Breast epithelium (tissue), 4 donors: ENCODE measurements at regions not wholly inside any gene's neighbourhood (a gene's known extent, or its start where the extent isn't known, plus 50 kb on each side); places are given as distances from the start of the nearest gene placed in this dataset.

ENCODE experiments used
- DNase-seq, 2 donors: peaks; one replicate each; pipeline ENCODE4 v3.0.0-alpha.2; 2019; ENCODE audit warnings: low spot score in 2 of 2
- H3K27ac ChIP-seq, 2 donors: fragments of 200-600 bp; sonication (generic) in 1 of 2; one replicate each; pipeline ENCODE4 v1.5.1; 2016 to 2019; ENCODE audit warnings: mild to moderate bottlenecking in 1 of 2
- H3K27me3 ChIP-seq, 2 donors: fragments of 200-600 bp; sonication (generic) in 1 of 2; one replicate each; pipeline versions ENCODE4 v1.5.1 to v1.6.0; 2017 to 2019; ENCODE audit warnings: control low read depth in 1 of 2, mild to moderate bottlenecking in 1 of 2
- H3K36me3 ChIP-seq: fragments of 200-600 bp; one replicate; pipeline ENCODE4 v1.5.1; 2019
- H3K4me1 ChIP-seq, 2 donors: fragments of 200-600 bp; sonication (generic); one replicate each; pipeline ENCODE4 v1.5.1; 2016 to 2019; ENCODE audit warnings: control low read depth in 1 of 2
- H3K4me3 ChIP-seq, 3 donors: fragments of 200-600 bp; sonication (generic); 1 replicate in 2 of 3; 2 replicates in 1 of 3; pipeline ENCODE4 v1.5.1; 2016 to 2019; ENCODE audit warnings: mild to moderate bottlenecking in 3 of 3, moderate library complexity in 2 of 3
- H3K9me3 ChIP-seq, 2 donors: fragments of 200-600 bp; sonication (generic) in 1 of 2; one replicate each; pipeline ENCODE4 v1.5.1; 2016 to 2019; ENCODE audit warnings: control low read depth in 1 of 2
- POLR2A ChIP-seq: fragments of 450-650 bp; IDR thresholded peaks from one replicate; pipeline ENCODE4 v1.6.1; 2016; ENCODE audit warnings: antibody characterized with exemption, mild to moderate bottlenecking, moderate library complexity
- POLR2AphosphoS5 ChIP-seq, 3 donors: sonication (generic); formaldehyde crosslinking; IDR thresholded peaks; one replicate each; pipeline ENCODE4 v1.6.1; 2017; ENCODE audit warnings: antibody characterized with exemption in 3 of 3
- intact Hi-C: fragments of 100-400 bp; cut with DNase I; formaldehyde crosslinking; loops from one replicate; pipeline ENCODE4 v1.15.1; 2023; ENCODE audit warnings: low total_unique reads
- TF ChIP-seq, protein P1 (sequence below), 3 donors: fragments of 450-650 bp; IDR thresholded peaks; one replicate each; pipeline ENCODE4 v1.5.1; 2016 to 2017; ENCODE audit warnings: antibody characterized with exemption in 3 of 3, mild to moderate bottlenecking in 3 of 3, moderate library complexity in 3 of 3

DNA sequence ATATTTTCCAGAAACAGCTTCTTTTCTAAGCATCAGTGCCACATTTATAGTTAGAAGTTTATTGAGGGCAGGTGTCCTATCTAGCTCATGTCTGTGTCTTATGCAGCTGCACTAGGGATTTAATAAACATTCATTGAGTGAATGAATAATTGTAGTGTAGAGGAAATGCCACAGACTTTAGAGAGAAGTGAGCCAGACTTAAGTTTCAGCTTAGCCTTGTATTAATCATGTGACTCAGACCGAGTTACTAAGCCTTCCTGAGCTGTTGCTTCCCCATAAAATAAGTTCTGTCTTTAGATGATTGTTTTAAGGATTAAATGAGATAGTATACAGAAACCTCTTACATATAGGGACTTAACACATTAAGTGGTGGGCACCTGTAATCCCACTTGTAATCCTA is 236.1 kb upstream of the DDHD1 start:
- DNase-seq: no peak
- TF ChIP-seq, protein P1, sequence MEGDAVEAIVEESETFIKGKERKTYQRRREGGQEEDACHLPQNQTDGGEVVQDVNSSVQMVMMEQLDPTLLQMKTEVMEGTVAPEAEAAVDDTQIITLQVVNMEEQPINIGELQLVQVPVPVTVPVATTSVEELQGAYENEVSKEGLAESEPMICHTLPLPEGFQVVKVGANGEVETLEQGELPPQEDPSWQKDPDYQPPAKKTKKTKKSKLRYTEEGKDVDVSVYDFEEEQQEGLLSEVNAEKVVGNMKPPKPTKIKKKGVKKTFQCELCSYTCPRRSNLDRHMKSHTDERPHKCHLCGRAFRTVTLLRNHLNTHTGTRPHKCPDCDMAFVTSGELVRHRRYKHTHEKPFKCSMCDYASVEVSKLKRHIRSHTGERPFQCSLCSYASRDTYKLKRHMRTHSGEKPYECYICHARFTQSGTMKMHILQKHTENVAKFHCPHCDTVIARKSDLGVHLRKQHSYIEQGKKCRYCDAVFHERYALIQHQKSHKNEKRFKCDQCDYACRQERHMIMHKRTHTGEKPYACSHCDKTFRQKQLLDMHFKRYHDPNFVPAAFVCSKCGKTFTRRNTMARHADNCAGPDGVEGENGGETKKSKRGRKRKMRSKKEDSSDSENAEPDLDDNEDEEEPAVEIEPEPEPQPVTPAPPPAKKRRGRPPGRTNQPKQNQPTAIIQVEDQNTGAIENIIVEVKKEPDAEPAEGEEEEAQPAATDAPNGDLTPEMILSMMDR (IDR thresholded peaks at IDR 0.05): no peak
- TF ChIP-seq POLR2A (no peak), POLR2AphosphoS5 (IDR thresholded peaks at IDR 0.05) (no peak)
- Histone ChIP-seq H3K27ac (no peak overlapping the region), H3K4me1 (no peaks in the 10 kb centered on the region), H3K9me3 (no peaks in the 10 kb centered on the region), H3K4me3 (no peak overlapping the region), H3K27me3 (no peaks in the 10 kb centered on the region), H3K36me3 (no peaks in the 10 kb centered on the region)
- intact Hi-C loops: no loop called here

DNA sequence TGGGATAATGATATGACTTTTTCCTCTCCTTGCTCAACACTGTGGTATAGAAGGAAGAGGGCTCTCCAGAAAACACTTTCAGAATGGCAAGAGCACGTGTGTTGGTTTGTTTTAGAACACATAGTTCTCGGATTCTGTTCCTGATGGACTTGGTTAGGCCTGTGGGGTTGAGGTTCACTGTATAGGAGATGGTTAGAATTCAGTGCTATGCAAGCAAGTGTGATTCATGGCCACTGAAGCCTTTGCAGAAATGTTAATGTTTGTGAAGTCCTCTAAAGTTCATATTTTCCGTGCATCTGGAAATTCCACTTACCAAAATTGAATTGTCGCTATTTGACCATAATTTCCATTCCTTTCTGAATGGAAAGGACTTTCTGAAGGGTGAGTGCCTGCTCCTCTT is 233.2 kb upstream of the DDHD1 start:
- Histone ChIP-seq H3K36me3 (no peaks in the 10 kb centered on the region), H3K27ac (no peak overlapping the region), H3K27me3 (no peaks in the 10 kb centered on the region), H3K4me1 (no peaks in the 10 kb centered on the region), H3K9me3 (no peaks in the 10 kb centered on the region), H3K4me3 (no peak overlapping the region)
- intact Hi-C loops: no loop called here
- no peak for DNase-seq
- no peak for TF ChIP-seq POLR2AphosphoS5 (IDR thresholded peaks at IDR 0.05)
- TF ChIP-seq, protein P1 (IDR thresholded peaks at IDR 0.05): no peak
- TF ChIP-seq POLR2A: no peak

DNA sequence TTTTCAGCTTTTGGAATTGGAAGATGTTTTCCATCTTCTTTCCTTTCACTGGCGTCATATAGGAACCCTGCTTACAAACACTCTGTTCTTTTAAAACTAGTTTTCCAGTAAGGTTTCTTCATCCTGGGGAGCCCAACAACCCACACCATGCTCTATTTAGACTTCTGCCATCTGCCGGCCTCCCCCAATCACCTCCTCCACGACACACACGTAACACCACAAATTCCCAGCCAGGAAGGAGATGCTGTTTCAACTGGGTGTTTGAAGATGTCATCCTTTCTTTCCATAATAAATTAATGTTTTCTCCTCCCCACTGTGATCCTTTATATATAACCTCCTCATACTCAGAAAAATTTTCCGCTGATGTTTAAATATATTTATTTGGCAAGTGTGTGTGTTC is 231.4 kb upstream of the DDHD1 start:
- no peaks in the 10 kb centered on the region for H3K9me3 ChIP-seq
- TF ChIP-seq, protein P1 (IDR thresholded peaks at IDR 0.05): no peak
- TF ChIP-seq POLR2AphosphoS5 (IDR thresholded peaks at IDR 0.05) (no peak), POLR2A (no peak)
- H3K4me1 ChIP-seq: no peaks in the 10 kb centered on the region
- intact Hi-C loops: loop anchor here (2.0 kb wide), 1 partner anchor 14 kb away; no protein-coding TSS in a partner anchor
- no peak for DNase-seq
- H3K4me3 ChIP-seq: no peak overlapping the region
- H3K27ac ChIP-seq: no peak overlapping the region
- no peaks in the 10 kb centered on the region for H3K36me3 ChIP-seq
- no peaks in the 10 kb centered on the region for H3K27me3 ChIP-seq

DNA sequence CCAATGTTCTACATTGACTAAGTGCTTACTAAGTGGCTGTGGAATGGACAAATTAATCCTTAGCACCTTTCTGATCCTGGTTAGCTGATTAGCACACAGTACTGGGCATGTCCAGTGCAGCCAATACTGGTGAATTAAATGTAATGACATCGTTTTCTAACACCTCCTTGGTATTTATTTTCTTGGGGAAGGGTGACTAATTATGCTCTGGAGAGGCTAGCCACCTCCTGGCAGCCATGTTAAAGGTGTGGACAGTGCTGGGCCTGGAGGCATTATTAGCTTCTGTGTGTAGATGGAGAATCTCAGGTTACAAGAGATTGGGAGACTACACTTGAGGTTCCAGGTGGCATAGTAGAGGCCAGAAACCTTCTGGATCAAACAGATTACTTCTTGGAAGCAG is 230.9 kb upstream of the DDHD1 start:
- H3K27ac ChIP-seq: no peak overlapping the region

DNA sequence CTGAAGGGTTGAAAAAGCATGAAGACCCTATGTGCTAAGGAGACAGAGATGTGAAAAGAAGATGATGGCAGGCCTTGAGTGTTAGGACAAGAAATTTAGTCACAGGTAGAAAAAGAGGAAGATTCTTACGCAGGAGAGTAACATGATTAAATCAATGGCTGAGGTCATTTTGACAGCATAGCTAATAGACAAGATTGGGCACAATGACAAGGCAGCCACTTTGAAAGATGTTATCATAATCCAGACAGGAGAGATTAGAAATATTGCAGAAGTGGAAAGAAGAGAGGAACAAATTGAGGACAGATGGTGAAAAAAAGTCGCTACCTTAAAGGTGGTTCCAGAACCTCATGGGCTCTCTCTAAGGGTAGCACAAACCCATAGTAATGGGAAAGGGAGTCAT is 228.8 kb upstream of the DDHD1 start:
- H3K4me3 ChIP-seq: no peak overlapping the region
- H3K27ac ChIP-seq: no peak overlapping the region
- no peaks in the 10 kb centered on the region for H3K27me3 ChIP-seq
- no peaks in the 10 kb centered on the region for H3K36me3 ChIP-seq
- DNase-seq: no peak
- intact Hi-C loops: no loop called here
- no peaks in the 10 kb centered on the region for H3K9me3 ChIP-seq
- TF ChIP-seq POLR2A (no peak), POLR2AphosphoS5 (IDR thresholded peaks at IDR 0.05) (no peak)
- TF ChIP-seq, protein P1 (IDR thresholded peaks at IDR 0.05): no peak
- no peaks in the 10 kb centered on the region for H3K4me1 ChIP-seq

More for the DNA sequence above, 230.9 kb upstream of the DDHD1 start:
- no peak for DNase-seq
- H3K36me3 ChIP-seq: no peaks in the 10 kb centered on the region
- H3K4me3 ChIP-seq: no peak overlapping the region
- TF ChIP-seq POLR2AphosphoS5 (IDR thresholded peaks at IDR 0.05): no peak
- TF ChIP-seq, protein P1 (IDR thresholded peaks at IDR 0.05): no peak
- TF ChIP-seq POLR2A: no peak
- H3K4me1 ChIP-seq: no peaks in the 10 kb centered on the region
- no peaks in the 10 kb centered on the region for H3K27me3 ChIP-seq
- H3K9me3 ChIP-seq: no peaks in the 10 kb centered on the region
- intact Hi-C loops: loop anchor here (2.0 kb wide), 1 partner anchor 13 kb away; no protein-coding TSS in a partner anchor
